22Rv1 (cell line): ENCODE measurements at regions not wholly inside any gene's neighbourhood (a gene's known extent, or its start where the extent isn't known, plus 50 kb on each side); places are given as distances from the start of the nearest gene placed in this dataset.

Source experiments
- ZFX ChIP-seq: fragments of 450-650 bp; IDR thresholded peaks from 2 replicates; pipeline ENCODE4 v1.6.1; 2017; ENCODE audit warnings: antibody characterized with exemption, borderline replicate concordance
- TF ChIP-seq, protein P1 (sequence below): fragments of 450-650 bp; IDR thresholded peaks from 2 replicates; pipeline ENCODE4 v1.5.1; 2017; ENCODE audit warnings: mild to moderate bottlenecking

DNA sequence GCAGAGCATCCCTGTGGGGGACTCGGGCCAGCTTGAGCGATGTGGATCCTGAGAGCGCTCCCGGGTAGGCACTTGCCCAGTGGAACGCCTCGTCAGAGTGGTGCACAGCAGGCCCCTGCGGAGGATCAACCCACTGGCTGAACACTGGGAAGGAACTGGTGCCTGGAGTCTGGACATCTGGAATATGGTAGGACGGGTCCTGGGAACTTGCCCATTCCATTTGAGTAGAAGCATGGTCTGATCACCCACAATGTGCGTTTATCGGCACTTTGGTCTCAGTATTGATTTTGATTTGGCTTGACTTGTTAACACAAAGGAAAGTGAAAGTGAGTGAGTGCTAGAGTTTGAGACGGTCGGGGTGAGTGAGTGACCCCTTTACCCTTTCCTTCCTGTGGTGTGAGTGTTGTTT, 1336.2 kb upstream of the CHAC2 start:
- TF ChIP-seq, protein P1, sequence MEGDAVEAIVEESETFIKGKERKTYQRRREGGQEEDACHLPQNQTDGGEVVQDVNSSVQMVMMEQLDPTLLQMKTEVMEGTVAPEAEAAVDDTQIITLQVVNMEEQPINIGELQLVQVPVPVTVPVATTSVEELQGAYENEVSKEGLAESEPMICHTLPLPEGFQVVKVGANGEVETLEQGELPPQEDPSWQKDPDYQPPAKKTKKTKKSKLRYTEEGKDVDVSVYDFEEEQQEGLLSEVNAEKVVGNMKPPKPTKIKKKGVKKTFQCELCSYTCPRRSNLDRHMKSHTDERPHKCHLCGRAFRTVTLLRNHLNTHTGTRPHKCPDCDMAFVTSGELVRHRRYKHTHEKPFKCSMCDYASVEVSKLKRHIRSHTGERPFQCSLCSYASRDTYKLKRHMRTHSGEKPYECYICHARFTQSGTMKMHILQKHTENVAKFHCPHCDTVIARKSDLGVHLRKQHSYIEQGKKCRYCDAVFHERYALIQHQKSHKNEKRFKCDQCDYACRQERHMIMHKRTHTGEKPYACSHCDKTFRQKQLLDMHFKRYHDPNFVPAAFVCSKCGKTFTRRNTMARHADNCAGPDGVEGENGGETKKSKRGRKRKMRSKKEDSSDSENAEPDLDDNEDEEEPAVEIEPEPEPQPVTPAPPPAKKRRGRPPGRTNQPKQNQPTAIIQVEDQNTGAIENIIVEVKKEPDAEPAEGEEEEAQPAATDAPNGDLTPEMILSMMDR, result no peak
- TF ChIP-seq ZFX, result no peak
